ENCODE measurements at regions not wholly inside any gene's neighbourhood (a gene's known extent, or its start where the extent isn't known, plus 50 kb on each side); places are given as distances from the start of the nearest gene placed in this dataset.
"Not testable (repeated sequence)": the region's sequence is repeated elsewhere in the genome, so short reads cannot be mapped to it uniquely, and the experiment has no call there.

DNA sequence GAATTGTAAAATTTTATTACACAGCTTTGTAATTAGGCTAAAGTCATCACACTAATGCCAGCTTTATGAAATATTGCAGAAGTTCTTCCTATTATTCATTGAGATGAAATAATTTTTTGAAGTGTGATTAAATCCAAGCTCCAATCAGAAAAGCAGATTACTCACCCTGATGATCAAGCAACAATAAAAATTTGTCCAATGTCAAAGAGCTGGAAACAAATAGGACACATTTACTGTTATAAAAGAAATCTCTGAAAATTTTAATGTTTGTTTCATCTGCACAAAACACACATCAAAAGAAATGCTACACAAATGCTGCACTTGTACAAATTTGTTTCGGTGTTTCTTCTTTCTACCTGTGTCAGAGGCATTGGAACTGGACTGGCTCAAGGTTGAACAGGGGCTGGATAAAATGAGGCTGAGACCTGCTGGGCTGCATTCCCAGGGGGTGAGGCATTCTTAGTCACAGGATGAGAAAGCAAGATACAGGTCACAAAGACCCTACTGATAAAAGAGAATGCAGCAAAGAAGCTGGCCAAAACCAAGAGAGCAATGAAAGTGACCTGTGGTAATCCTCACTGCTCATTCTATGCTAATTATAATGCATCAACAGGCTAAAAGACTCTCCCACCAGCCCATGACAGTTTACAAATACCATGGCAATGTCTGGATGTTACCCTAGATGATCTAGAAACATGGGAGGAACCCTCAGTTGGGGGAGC lies 78.3 kb downstream of the GASK1B start:
- DNase-seq (ENCODE audit: low read depth) = no peak
- no peak overlapping the region for H3K4me3 ChIP-seq (ENCODE audit: low read length)
- TF ChIP-seq, protein P1, sequence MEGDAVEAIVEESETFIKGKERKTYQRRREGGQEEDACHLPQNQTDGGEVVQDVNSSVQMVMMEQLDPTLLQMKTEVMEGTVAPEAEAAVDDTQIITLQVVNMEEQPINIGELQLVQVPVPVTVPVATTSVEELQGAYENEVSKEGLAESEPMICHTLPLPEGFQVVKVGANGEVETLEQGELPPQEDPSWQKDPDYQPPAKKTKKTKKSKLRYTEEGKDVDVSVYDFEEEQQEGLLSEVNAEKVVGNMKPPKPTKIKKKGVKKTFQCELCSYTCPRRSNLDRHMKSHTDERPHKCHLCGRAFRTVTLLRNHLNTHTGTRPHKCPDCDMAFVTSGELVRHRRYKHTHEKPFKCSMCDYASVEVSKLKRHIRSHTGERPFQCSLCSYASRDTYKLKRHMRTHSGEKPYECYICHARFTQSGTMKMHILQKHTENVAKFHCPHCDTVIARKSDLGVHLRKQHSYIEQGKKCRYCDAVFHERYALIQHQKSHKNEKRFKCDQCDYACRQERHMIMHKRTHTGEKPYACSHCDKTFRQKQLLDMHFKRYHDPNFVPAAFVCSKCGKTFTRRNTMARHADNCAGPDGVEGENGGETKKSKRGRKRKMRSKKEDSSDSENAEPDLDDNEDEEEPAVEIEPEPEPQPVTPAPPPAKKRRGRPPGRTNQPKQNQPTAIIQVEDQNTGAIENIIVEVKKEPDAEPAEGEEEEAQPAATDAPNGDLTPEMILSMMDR (conservative IDR thresholded peaks at IDR 0.05; ENCODE audit: low read length) = no peak

DNA sequence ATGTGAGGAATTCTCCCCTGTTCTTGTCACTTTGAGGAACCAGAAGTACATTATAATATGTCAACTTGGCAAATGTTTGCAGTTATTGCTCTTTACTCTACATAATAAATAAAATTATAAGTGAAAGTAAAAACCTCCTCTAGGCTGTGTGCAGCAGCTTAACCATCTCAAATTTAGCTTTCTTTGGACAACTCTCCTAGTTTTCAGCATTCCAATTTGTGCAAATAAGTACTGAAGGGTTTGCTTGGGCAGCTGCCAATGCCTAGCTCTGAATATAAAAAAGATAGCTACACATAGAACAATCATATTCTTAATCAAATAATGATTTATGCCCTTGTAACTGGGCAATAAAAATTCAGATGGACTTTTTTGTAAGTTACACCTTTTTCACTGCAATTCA lies 82.5 kb downstream of the GASK1B start:
- no peak overlapping the region for H3K4me3 ChIP-seq (ENCODE audit: low read length)
- peak; percentile 17 for DNase-seq (ENCODE audit: low read depth)
- TF ChIP-seq, protein P1 (conservative IDR thresholded peaks at IDR 0.05; ENCODE audit: low read length) = no peak

DNA sequence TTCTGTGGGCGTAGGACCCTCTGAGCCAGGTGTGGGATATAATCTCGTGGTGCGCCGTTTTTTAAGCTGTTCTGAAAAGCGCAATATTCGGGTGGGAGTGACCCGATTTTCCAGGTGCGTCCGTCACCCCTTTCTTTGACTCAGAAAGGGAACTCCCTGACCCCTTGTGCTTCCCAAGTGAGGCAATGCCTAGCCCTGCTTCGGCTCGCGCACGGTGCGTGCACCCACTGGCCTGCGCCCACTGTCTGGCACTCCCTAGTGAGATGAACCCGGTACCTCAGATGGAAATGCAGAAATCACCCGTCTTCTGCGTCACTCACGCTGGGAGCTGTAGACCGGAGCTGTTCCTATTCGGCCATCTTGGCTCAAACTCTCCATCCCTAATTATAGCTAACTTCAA lies 82.9 kb downstream of the GASK1B start:
- not testable (repeated sequence) for DNase-seq (ENCODE audit: low read depth); H3K4me3 ChIP-seq (ENCODE audit: low read length)

DNA sequence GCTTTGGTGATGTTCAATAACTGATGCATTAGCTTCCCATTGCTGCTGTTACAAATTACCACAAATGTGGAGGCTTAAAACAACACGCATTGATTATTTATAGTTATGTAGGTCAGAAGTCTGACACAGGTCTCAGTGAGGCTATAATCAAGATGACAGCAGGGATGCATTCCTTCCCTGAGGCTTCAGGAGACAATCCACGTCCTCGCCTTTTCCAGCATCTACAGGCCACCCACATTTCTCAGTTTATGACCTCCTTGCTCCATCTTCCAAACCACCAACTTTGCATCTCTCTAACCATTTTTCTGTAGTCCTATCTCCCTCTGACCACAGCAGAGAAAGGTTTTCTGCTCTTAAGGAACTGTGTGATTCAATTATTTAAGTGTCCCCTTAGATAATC lies 92.5 kb downstream of the GASK1B start:
- no peak overlapping the region for H3K4me3 ChIP-seq (ENCODE audit: low read length)
- DNase-seq (ENCODE audit: low read depth) = peak; percentile 18
- TF ChIP-seq, protein P1 (conservative IDR thresholded peaks at IDR 0.05; ENCODE audit: low read length) = no peak

DNA sequence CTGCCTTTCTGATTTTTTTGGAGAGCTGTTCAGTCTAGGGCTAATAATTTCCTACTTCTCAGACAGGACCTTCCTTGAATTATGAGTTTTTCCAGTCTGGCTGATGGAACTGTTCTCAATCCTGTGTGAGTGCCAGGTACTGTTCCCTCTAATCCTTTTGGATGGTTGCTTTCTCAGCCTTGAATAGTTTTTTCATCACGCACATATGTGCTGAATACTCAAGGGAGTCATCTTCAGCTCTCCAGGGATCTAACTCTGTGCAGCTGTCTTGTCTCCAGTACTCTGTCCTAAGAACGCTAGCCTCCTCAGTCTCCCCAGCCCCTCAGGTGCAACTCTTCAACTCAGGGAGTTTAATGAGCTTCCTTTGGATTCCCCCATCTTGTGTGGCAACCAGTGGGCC lies 93.2 kb downstream of the GASK1B start:
- peak; percentile 73 for DNase-seq (ENCODE audit: low read depth)
- TF ChIP-seq, protein P1 (conservative IDR thresholded peaks at IDR 0.05; ENCODE audit: low read length) = no peak
- no peak overlapping the region for H3K4me3 ChIP-seq (ENCODE audit: low read length)

DNA sequence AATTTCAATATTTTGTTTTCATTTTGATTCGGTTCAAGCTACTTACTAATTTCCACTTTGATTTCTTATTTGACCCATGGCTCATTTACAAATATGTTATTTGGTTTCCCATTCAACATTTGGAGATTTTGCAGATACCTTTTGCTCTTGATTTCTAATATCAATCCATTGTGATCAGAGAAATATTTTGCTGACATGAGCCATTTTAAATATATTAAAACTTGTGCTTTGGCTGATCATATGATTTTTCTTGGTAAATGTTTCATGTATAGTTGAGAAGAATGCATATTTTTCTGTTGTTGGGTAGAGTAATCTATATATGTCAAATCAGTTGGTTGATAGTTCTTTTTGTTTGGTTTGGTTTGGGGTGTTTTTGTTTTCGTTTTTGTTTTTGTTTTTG lies 95.0 kb downstream of the GASK1B start:
- no peak overlapping the region for H3K4me3 ChIP-seq (ENCODE audit: low read length)
- no peak for DNase-seq (ENCODE audit: low read depth)
- TF ChIP-seq, protein P1 (conservative IDR thresholded peaks at IDR 0.05; ENCODE audit: low read length) = no peak

DNA sequence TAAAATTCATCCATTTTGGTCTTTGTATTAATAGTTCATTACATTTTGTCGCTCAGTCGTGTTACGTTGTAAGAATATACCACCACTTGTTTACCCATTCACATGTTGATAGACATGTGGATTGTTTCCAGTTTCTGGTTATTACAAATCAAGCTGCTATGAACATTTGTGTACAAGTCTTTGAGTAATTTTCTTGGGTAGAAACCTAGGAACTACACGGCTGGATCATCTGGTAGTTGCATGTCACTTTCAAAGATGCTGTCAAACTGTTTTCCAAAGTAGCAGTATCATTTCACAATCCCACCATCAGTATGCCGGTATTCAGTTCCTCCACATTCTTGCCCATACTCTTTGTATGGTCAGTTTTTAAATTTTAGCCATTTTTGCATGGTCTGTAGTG lies 98.0 kb downstream of the GASK1B start:
- H3K4me3 ChIP-seq (ENCODE audit: low read length) = no peak overlapping the region
- TF ChIP-seq, protein P1 (conservative IDR thresholded peaks at IDR 0.05; ENCODE audit: low read length) = no peak
- DNase-seq (ENCODE audit: low read depth) = peak; percentile 68

Measured in AG10803 (cell line).